ENCODE measurements at regions not wholly inside any gene's neighbourhood (a gene's known extent, or its start where the extent isn't known, plus 50 kb on each side); places are given as distances from the start of the nearest gene placed in this dataset.
"Not testable (repeated sequence)": the region's sequence is repeated elsewhere in the genome, so short reads cannot be mapped to it uniquely, and the experiment has no call there.

DNA sequence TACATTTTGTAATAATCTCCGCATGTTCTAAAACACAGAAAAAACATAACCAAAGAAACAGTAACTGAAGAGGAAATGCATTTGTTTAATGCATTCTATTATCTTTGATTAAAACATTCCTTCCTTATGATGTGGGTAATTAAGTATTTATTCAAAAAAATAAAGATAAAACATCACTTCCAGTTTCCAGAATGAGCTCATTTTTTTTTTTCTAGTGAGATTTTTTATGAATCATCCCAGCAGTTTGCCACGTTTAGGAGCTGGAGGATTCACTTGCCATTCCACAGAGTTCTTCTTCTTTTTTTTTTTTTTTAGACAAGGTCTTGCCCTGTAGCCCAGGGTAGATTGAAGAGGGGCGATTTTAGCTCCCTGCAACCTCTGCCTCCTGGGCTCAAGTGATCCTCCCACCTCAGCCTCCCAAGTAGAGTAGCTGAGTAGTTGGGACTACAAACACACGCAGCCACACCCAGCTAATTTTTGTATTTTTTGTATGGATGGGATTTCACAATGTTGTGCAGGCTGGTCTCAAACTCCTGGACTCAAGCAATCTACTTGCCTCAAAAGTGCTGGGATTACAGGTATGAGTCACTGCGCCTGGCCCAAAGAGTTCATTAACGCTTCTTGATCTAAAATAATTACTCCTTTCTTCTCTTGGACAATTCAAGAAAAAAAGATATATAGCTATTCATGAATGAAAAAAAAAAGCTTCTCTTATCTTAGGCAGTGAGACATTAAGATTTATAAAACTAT is 177.3 kb downstream of the DKK1 start:
- no peaks in the 10 kb centered on the region for H3K27me3 ChIP-seq (ENCODE audit: control insufficient read depth, insufficient read depth, low read length)
- DNase-seq = no peak
- no peak overlapping the region for H3K4me3 ChIP-seq (ENCODE audit: low read length)

GRCh38 chr10:52499281-52499680 is 185.2 kb downstream of the DKK1 start:
- Histone ChIP-seq H3K4me3 (ENCODE audit: low read length) (no peak overlapping the region), H3K27ac (ENCODE audit: low read length) (no peak overlapping the region), H3K9me3 (replicated peaks; ENCODE audit: control insufficient read depth, low read depth, low read length) (no peaks in the 10 kb centered on the region), H3K36me3 (ENCODE audit: control insufficient read depth, insufficient read depth, low read length) (no peaks in the 10 kb centered on the region), H3K27me3 (ENCODE audit: control insufficient read depth, insufficient read depth, low read length) (no peaks in the 10 kb centered on the region), H3K4me1 (ENCODE audit: control insufficient read depth, insufficient read depth, low read length) (no peaks in the 10 kb centered on the region)
- 97% methylated on average over 3 of the region's 7 CpGs for WGBS (ENCODE audit: insufficient coverage)
- no peak for DNase-seq

More for the DNA sequence above, 177.3 kb downstream of the DKK1 start:
- Histone ChIP-seq H3K27ac (ENCODE audit: low read length) (no peak overlapping the region), H3K9me3 (replicated peaks; ENCODE audit: control insufficient read depth, low read depth, low read length) (no peaks in the 10 kb centered on the region), H3K36me3 (ENCODE audit: control insufficient read depth, insufficient read depth, low read length) (no peaks in the 10 kb centered on the region), H3K4me1 (ENCODE audit: control insufficient read depth, insufficient read depth, low read length) (no peaks in the 10 kb centered on the region)
- WGBS (ENCODE audit: insufficient coverage) = no CpG with 5 or more reads among the region's 6 CpGs

- Histone ChIP-seq H3K36me3 (ENCODE audit: control insufficient read depth, insufficient read depth, low read length) (no peaks in the 10 kb centered on the region), H3K9me3 (replicated peaks; ENCODE audit: control insufficient read depth, low read depth, low read length) (peaks cover 5% of the 10 kb centered on the region), H3K27ac (ENCODE audit: low read length) (no peak overlapping the region), H3K4me1 (ENCODE audit: control insufficient read depth, insufficient read depth, low read length) (no peaks in the 10 kb centered on the region), H3K4me3 (ENCODE audit: low read length) (no peak overlapping the region), H3K27me3 (ENCODE audit: control insufficient read depth, insufficient read depth, low read length) (no peaks in the 10 kb centered on the region)
- no peak for DNase-seq
- no CpG with 5 or more reads among the region's 3 CpGs for WGBS (ENCODE audit: insufficient coverage)
Observed at GRCh38 chr10:52500476-52500875, 186.4 kb downstream of the DKK1 start.

GRCh38 chr10:52502237-52502636 is 188.2 kb downstream of the DKK1 start:
- no peaks in the 10 kb centered on the region for H3K27me3 ChIP-seq (ENCODE audit: control insufficient read depth, insufficient read depth, low read length)
- no CpG with 5 or more reads among the region's 2 CpGs for WGBS (ENCODE audit: insufficient coverage)
- H3K4me1 ChIP-seq (ENCODE audit: control insufficient read depth, insufficient read depth, low read length) = no peaks in the 10 kb centered on the region
- H3K36me3 ChIP-seq (ENCODE audit: control insufficient read depth, insufficient read depth, low read length) = no peaks in the 10 kb centered on the region
- H3K4me3 ChIP-seq (ENCODE audit: low read length) = no peak overlapping the region
- no peak for DNase-seq
- H3K9me3 ChIP-seq (replicated peaks; ENCODE audit: control insufficient read depth, low read depth, low read length) = peaks cover 5% of the 10 kb centered on the region
- H3K27ac ChIP-seq (ENCODE audit: low read length) = no peak overlapping the region

DNA sequence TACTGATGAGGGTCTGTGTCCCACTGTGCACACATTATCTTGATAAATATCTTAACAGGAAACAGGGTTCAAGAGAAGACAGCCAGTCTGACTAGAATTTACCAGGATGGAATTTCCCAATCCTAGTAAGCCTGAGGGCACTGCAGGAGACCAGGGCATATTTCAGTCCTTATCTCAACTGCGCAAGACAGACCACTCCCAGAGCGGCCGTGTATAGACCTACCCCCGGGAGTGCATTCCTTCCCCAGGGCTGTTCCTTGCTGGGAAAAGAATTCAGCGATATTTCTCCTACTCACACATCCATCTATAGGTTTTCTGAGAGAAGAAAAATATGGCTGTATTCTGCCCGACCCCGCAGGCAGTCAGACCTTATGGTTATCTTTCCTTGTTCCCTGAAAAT is 191.3 kb downstream of the DKK1 start:
- not testable (repeated sequence) for H3K9me3 ChIP-seq (replicated peaks; ENCODE audit: control insufficient read depth, low read depth, low read length)

DNA sequence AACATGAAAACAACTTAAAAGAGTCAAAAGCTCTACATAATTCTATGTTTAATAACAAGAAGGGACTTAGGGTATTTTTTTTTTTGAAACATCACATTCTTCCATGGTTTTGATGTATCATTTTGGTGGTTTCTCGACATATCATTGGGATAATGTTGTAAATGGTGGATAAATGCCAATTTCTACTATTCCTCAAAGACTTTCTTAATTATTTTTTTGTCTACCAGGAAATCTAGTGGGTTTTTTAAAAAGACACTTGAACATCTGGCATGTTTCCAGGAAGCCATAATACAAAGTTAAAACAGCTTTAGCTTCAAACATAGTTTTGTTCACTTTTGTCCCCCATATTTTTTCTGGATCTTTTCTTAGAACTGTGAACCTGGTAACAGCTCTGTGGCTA is 200.4 kb downstream of the DKK1 start:
- H3K27me3 ChIP-seq (ENCODE audit: control insufficient read depth, insufficient read depth, low read length) = no peaks in the 10 kb centered on the region
- no peak for DNase-seq
- H3K9me3 ChIP-seq (replicated peaks; ENCODE audit: control insufficient read depth, low read depth, low read length) = peaks cover 3% of the 10 kb centered on the region
- H3K27ac ChIP-seq (ENCODE audit: low read length) = no peak overlapping the region
- no CpG with 5 or more reads among the region's 1 CpG for WGBS (ENCODE audit: insufficient coverage)
- no peaks in the 10 kb centered on the region for H3K36me3 ChIP-seq (ENCODE audit: control insufficient read depth, insufficient read depth, low read length)
- no peak overlapping the region for H3K4me3 ChIP-seq (ENCODE audit: low read length)
- H3K4me1 ChIP-seq (ENCODE audit: control insufficient read depth, insufficient read depth, low read length) = no peaks in the 10 kb centered on the region

More for the DNA sequence above, 191.3 kb downstream of the DKK1 start:
- not testable (repeated sequence) for DNase-seq; H3K4me1 ChIP-seq (ENCODE audit: control insufficient read depth, insufficient read depth, low read length); H3K27me3 ChIP-seq (ENCODE audit: control insufficient read depth, insufficient read depth, low read length); H3K36me3 ChIP-seq (ENCODE audit: control insufficient read depth, insufficient read depth, low read length); H3K27ac ChIP-seq (ENCODE audit: low read length); H3K4me3 ChIP-seq (ENCODE audit: low read length)
- 100% methylated on average over 1 of the region's 7 CpGs for WGBS (ENCODE audit: insufficient coverage)

DNA sequence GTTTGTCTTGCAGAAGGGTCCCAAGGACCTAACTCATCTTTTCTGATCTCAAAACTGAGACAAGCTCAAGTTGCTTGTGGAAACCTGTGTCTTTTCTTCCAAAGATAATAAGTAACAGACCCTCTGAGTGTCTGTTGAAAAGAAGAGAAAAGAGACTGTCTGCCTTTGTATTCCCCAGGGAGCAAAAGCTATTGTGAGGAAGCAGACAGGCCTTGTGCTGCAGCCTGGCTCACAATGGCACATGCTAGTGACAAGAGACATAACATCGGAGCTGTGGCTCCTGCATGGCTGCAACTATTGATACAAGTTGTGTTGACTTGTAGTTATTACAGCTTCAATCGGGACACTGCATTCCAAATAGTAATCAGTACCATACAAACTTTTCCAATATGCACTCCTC is 202.9 kb downstream of the DKK1 start:
- H3K27ac ChIP-seq (ENCODE audit: low read length) = no peak overlapping the region
- H3K36me3 ChIP-seq (ENCODE audit: control insufficient read depth, insufficient read depth, low read length) = no peaks in the 10 kb centered on the region
- DNase-seq = peak; percentile 3
- no CpG with 5 or more reads among the region's 2 CpGs for WGBS (ENCODE audit: insufficient coverage)
- H3K4me1 ChIP-seq (ENCODE audit: control insufficient read depth, insufficient read depth, low read length) = no peaks in the 10 kb centered on the region
- H3K4me3 ChIP-seq (ENCODE audit: low read length) = no peak overlapping the region
- H3K27me3 ChIP-seq (ENCODE audit: control insufficient read depth, insufficient read depth, low read length) = no peaks in the 10 kb centered on the region
- no peaks in the 10 kb centered on the region for H3K9me3 ChIP-seq (replicated peaks; ENCODE audit: control insufficient read depth, low read depth, low read length)

GRCh38 chr10:52523696-52524095 is 209.6 kb downstream of the DKK1 start:
- no peak for DNase-seq
- Histone ChIP-seq H3K9me3 (replicated peaks; ENCODE audit: control insufficient read depth, low read depth, low read length) (no peaks in the 10 kb centered on the region), H3K27ac (ENCODE audit: low read length) (no peak overlapping the region), H3K4me1 (ENCODE audit: control insufficient read depth, insufficient read depth, low read length) (no peaks in the 10 kb centered on the region), H3K27me3 (ENCODE audit: control insufficient read depth, insufficient read depth, low read length) (no peaks in the 10 kb centered on the region), H3K4me3 (ENCODE audit: low read length) (no peak overlapping the region), H3K36me3 (ENCODE audit: control insufficient read depth, insufficient read depth, low read length) (no peaks in the 10 kb centered on the region)

- Histone ChIP-seq H3K27me3 (ENCODE audit: control insufficient read depth, insufficient read depth, low read length) (no peaks in the 10 kb centered on the region), H3K9me3 (replicated peaks; ENCODE audit: control insufficient read depth, low read depth, low read length) (no peaks in the 10 kb centered on the region), H3K4me1 (ENCODE audit: control insufficient read depth, insufficient read depth, low read length) (no peaks in the 10 kb centered on the region), H3K4me3 (ENCODE audit: low read length) (no peak overlapping the region), H3K36me3 (ENCODE audit: control insufficient read depth, insufficient read depth, low read length) (no peaks in the 10 kb centered on the region), H3K27ac (ENCODE audit: low read length) (no peak overlapping the region)
- DNase-seq = peak; percentile 3
- no CpG with 5 or more reads among the region's 2 CpGs for WGBS (ENCODE audit: insufficient coverage)
Observed at GRCh38 chr10:52525761-52526160, 211.7 kb downstream of the DKK1 start.

- WGBS (ENCODE audit: insufficient coverage) = no CpG with 5 or more reads among the region's 1 CpG
- Histone ChIP-seq H3K27me3 (ENCODE audit: control insufficient read depth, insufficient read depth, low read length) (no peaks in the 10 kb centered on the region), H3K4me3 (ENCODE audit: low read length) (no peak overlapping the region), H3K27ac (ENCODE audit: low read length) (no peak overlapping the region), H3K36me3 (ENCODE audit: control insufficient read depth, insufficient read depth, low read length) (no peaks in the 10 kb centered on the region), H3K4me1 (ENCODE audit: control insufficient read depth, insufficient read depth, low read length) (no peaks in the 10 kb centered on the region), H3K9me3 (replicated peaks; ENCODE audit: control insufficient read depth, low read depth, low read length) (no peaks in the 10 kb centered on the region)
- DNase-seq = peak; percentile 12
Observed at GRCh38 chr10:52526251-52526823, 212.3 kb downstream of the DKK1 start.

All from muscle of leg (tissue), 3 donors.